GM21360 (cell line): ENCODE measurements at regions not wholly inside any gene's neighbourhood (a gene's known extent, or its start where the extent isn't known, plus 50 kb on each side); places are given as distances from the start of the nearest gene placed in this dataset.

Experiments used
- ATAC-seq: cut with Tn5 transposase; IDR thresholded peaks from one replicate; pipeline ENCODE4 v1.9.1; 2021; ENCODE audit warnings: mild to moderate bottlenecking, moderate library complexity; ENCODE audit not compliant: unreplicated experiment

DNA sequence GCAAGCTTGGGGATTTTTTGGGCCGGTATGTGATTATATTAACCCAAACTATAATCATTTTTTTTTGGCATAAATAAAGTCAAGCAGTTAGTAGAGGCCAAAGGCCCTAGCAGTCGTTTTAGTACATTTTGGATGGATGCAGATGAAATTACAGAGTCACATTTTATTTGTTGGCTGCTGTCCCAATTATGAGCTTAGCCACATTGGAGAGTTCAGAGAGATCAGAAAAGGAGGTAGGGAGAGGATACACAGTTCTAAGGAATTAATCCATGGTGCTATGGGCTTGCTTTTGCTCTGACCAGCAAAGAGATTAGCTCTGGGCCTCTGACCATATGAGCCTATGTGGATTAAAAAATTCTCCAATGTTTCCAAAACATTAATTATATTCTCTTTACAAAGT lies 395.1 kb downstream of the RAPGEF2 start:
- no peak for ATAC-seq

DNA sequence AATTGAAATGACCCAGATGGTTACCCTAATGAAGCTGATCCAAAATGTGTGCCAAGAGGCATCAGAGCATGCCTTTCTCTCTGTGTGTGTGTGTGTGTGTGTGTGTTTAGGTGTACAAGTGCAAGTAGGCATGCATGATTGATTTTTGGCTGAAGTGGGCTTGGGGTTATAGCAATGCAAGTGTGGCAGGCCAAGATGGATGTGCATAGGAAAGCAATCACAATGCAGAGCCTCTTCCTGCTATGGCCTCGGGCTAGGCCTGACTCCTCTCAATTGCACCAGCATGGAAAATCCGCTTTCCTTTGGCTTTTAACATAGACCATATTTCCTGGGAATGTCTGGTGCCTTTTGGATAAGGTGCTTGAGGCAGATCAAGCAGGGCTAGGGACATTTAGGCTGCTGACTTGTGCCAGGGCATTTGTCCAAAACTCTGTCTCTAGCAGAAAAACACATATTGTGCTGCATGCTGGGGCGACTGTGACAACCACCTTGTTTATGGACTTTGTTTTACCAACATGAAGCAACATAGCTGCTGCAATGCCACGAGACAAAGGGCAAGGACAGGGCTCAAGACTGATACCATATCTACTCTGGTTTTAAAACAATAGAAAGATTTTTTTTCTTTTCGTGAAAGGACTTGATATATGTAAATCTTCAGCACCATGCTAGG lies 395.7 kb downstream of the RAPGEF2 start:
- no peak for ATAC-seq

DNA sequence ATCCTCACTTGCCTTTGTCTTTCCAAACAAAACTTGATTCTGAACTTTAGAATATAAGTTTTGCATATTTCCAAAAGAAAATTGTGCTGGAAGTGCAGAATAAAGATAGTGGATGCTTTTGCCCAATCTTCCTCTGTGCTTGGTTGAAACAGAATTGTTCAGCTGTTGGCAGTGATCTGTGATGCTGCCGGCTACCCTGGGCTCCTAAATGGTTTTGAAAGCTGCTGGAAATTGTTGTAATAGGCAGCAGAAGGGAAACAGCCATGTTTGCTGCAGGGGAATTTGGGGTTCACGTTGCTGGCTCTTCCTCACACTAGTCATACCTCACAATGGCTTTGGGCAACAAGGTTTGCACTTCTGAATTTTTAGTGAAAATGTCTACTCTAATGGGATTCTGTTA lies 398.0 kb downstream of the RAPGEF2 start:
- ATAC-seq: no peak

DNA sequence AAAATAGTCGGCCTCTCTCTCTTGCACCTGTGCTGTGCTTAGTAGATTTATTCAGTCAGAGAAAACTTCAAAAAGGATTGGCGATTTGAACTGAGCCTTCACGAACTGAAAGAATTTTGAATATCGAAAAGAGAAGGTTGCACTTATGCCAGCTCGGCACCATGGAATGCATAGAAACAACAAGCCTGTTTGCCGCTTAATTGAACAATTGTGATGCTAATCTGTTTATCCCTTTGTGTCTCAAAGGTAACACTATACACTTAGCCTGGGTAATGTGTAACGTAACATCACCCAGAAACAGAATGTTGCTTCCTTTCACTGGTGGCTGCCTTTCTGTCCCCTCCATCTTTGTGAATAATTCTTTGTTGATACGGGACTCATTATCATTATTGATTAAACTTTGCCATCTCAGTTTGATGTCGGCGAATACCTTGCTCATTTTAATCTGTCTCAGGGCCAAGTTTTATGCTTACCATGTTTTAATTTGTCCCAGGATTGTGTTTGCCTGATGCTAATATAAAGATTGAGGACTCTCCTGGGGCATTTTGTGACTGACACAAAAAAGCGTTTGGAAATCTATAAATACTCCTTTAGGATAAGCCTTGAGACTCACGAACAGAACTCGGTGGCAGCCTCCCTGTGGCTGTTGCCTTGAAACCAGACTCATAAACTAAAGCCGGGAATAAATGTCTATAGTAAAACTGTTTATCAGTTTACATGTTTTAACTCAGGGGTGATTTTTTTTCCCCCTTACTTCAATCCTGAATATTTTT lies 400.5 kb downstream of the RAPGEF2 start:
- no peak for ATAC-seq

DNA sequence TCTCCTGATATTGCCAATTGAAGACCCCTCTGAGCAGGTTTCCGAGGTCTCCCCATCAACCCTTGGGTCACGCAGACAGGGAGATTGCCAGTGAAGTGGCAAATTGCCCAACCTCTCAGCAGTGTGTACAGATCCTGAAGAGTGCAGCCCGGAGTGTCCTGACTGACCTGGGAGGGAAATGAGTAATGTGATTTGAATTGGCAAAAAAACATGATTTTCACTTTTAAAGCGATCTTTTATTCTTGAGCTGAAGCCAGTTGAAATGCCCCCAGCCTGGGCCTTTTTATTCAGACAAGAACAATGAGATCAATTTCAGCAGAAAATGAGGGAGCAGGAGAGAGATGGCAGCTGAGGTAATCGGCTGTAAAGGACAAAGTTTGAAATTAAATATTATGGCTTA lies 401.8 kb downstream of the RAPGEF2 start:
- no peak for ATAC-seq

DNA sequence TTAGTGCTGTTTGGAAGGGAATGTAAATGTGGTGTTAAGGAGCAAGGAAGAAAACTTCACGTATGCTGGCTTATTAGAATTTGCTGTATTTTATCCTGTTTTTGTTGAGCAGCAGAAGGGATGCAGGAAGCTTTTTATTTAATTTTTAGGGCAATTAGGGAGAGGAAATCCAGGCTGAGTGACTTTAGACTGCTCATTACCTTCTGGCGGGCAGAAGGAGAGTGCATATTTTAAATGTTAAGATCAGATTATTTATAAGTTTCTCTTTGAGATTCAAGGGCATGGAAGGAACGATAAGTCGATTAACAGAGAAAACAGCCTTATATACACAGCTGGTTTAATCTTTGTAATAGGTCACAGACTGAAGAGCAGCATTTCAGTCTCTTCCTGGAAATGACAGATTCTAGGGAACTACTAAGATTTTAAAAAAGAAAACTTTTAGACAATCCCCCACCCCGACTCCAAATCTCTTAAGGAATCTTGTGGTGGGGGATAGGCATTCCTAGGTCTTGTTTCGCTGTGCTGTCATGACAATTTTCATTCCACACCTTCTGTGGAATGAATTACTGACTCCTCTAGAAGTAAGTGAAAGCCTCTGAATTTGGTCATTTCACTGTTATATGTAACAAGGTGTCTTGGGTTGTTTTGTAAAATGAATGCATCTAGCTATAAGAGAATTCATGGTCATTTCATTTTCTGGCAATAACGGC lies 402.5 kb downstream of the RAPGEF2 start:
- ATAC-seq: no peak

DNA sequence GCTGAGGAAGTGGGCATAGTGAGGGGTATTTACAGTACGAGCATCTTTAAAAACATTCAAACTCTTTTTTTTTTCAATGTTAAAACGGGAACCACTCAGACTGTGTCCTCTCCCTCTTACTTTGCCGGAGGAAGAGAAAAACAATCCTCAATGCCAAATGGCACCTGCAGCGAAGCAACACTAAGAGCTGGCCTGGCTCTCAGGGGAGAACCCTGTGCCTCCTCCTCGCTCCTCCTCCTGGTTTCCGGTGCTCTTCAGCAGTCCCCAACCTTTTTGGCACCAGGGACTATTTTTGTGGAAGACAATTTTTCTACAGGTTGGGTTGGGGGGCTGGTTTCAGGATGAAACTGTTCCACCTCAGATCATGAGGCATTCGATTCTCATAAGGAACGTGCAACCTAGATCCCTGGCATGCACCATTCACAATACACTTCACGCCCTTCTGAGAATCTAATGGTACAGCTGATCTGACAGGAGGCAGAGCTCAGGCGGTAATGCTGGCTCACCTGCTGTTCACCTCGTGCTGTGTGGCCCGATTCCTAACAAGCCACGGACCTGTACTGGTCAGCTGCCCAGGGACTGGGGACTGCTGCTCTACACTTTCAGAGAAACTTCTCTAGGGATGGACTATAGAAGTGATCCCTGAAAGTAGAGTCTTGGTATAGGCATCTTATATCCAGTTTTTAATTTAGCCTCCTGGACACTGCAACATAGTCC lies 404.1 kb downstream of the RAPGEF2 start:
- ATAC-seq: no peak

DNA sequence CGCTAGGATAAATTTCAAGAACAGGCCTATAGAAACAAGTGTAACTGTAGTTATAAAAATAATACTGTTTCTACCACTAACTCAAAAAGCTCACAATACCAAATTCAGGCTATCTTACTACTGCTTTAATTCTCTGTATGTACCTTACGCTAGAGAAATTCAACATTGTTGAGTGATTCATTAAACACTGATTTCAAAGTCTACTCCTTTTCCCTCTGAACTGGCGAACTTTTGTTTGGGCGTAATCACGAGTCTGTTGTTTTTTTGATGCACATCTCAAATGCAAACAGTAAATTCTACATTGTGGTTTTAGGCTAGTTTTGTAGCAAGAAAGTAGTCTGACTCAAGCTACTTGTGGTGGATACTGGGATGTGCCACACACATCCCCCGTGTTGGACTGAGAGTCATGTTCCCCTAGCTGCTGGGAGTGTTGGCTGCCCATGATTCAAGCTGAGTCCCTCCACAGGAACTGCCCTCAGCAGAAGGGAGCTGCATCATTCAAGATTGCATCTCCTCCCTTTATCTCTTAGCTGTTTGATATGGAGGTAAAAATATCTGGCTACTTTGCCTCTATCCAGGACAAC lies 406.1 kb downstream of the RAPGEF2 start:
- no peak for ATAC-seq

DNA sequence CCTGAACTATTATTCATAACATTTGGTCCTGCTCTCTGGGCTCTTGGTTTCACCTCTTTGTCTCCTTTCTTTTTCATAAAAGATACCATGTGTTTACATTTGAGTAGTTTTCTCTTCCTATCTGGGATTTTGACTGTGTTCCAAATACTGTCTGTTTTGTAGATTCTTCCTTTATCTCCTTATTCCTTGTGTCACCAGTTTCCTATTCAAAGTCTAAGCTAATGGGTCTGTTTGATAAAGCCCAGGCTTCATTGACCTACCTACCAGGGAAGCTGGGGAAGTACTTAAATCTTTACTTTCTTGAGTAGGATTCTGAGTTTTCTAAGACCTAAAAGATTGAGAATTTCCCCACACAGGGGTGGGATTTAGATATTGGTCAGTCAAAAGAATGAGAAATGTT lies 409.5 kb downstream of the RAPGEF2 start:
- ATAC-seq: no peak

DNA sequence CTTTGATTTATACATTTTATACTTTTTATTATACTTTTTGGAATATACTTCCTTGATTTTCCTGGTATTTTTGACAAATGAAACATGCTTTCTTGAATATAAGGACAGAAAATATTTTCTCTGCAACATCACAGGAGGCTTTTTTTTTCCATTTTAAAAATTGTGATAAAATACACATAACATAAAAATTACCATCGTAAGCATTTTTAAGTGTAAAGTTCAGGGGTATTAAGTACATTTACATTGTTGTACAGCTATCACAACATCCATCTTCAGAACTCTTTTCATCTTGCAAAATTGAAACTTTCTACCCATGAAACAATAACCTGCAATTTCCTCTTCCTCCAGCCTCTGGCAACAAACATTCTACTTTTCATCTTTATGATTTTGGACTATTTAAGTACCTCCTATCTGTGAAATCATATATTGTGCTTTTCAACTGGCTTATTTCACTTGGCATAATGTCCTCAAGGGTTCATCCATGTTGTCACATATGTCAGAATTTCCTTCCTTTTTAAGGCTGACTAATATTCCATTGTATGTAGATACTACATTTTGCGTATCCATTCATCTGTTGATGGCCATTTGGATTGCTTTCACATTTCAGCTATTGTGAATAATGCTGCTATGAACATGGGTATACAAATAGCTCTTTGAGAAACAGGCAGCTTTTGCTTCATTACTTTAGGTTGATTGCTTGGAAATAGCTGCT lies 412.6 kb downstream of the RAPGEF2 start:
- no peak for ATAC-seq

DNA sequence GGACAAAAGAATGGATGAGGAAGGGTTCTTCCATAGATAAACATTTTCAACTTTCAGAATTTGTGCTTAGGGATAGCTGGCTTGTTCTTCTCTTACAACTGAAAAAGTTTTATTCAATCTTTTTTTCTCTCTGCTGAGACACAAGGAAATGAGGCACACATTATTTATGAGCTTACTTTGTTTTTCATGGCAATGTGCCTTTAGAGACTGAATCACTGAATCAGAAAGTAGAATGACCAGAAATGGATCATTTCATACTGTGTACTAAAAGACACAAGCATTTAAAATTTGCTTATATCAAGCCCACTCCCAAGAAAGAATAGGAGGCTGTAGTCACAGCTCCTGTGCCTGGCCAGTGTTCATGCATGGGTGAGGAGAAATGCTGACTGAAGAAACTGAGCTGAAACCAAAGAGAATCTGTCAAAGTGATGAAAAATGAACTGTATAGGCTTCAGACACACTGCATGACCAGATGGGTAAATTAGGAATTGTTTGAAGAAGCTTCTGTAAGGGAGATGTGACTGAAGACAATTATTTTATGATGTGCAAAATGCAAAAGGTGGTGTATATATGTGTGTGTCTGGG lies 413.8 kb downstream of the RAPGEF2 start:
- no peak for ATAC-seq

DNA sequence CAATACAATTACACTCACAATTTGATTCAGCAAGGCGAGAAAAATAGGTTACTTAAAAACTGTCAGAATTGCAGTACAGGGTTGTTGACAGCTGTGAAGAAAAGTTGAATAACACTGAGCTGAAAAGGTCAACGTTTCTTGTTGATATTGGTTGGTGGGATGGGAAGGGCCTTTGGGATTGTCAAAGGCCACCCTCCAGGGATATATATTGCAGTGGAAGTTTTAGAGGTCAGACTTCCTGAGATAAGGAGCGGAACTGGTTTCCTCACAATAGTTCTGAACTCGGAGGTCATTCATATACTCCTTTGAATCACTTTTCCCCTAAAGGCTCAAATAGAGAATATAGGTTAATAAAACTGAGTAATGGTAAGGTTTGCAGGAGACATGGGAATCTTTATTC lies 417.2 kb downstream of the RAPGEF2 start:
- ATAC-seq: no peak

DNA sequence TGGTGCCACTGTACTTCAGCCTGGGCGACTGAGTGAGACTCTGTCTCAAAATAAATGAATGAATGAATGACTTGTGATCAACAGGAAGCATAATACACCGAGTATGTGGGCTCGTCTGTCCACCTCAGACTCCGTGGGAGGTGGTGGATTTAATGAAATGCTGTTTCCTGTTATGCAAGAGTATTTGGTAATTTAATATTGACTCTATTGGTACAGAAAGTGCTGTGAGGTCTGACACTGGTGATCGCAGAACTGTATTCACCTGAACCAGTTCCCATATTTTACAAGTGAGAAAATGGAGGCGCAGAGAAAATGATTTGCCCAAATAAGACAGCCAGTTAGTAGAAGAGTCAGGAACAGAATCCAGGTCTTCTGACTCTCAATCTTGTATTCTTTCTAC lies 423.3 kb downstream of the RAPGEF2 start:
- ATAC-seq: no peak

DNA sequence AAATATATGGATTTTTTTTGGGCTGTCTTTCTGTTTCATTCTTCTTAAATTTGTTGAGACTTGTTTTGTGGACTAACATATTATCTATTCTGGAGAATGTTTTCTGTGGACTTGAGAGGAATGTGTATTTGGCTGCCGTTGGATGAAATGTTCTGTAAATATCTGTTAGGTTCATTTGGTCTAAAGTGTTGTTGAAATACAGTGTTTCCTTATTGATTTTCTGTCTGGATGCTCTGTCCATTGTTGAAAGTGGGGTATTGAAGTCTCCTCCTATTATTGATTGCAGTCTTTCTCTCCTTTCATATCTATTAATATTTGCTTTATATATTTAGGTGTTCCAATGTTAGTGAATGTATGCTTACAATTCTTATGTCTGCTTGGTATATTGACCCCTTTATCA lies 431.8 kb downstream of the RAPGEF2 start:
- no peak for ATAC-seq

DNA sequence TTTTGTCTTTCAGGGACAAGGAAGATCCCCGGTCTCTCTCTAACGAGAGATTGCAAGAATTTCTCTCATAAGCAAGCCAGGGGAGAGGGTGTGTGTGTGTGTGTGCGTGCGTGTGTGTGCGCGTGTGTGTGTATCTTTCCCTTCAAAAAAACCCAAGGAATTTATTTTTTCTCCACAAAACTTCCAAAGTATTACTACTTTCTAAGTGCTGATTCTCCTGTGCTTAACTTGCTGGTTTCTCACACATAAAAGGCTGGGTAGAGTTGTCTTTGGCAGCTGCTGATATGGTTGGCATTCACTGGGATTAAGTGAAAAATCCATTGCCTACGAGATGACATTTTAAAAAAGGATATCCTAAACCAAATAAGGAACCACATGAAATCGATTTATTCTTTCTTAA lies 435.7 kb downstream of the RAPGEF2 start:
- no peak for ATAC-seq

DNA sequence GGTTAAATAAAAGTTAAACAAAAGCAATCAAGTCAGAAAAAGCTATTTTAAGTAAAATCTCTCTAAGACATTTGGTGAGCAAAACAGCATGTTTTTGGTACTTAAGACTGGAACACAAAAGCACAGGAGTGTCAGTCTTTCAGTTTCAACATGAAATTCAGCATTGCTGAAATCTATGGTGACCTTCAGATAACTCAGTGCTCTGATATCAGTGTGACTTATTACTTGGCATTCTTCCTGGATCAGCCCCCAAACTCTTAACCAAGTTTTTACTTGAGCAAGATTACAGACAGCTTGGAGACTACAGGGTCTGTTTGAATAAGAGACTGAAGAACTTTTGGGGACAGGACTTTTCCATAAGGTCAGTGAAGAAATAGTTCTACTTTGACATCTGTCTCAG lies 437.2 kb downstream of the RAPGEF2 start:
- no peak for ATAC-seq

DNA sequence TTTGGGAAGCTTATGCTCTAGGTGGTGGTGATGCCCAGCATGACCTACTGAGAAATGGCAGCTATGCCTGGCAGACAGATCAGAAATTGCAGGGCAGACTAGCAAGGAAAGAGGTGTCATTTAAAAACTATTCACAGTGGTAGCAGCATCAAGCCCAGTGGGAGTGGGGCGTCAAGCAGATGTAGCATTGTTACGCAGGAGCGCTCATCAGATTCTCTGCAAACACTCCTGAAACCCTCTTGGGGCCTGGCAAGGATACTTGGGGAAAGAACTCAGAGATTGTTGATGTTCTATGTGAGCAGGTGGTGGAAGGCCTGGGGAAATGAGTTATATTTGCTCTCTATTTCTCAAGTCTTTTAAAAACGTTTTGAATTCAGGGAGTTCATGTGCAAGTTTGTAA lies 437.6 kb downstream of the RAPGEF2 start:
- no peak for ATAC-seq

DNA sequence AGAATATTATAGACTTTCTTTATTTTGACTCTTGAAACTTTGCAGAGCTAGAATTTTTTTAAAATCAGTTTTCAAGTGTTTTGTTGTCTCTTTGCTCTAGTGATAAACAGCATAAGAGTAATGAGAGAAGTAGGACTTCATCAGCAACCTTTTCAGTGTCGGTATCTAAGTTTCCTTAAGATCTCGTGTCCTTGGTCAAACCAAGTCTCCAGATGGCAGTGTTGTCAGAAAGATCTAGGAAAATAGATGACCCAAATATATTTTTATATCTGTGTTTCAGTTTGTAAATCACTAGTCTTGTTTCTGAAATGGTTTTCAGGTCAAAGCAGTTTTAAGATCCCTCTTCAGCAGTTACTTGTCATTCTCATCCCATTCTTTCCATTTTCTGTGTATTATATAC lies 438.3 kb downstream of the RAPGEF2 start:
- no peak for ATAC-seq

DNA sequence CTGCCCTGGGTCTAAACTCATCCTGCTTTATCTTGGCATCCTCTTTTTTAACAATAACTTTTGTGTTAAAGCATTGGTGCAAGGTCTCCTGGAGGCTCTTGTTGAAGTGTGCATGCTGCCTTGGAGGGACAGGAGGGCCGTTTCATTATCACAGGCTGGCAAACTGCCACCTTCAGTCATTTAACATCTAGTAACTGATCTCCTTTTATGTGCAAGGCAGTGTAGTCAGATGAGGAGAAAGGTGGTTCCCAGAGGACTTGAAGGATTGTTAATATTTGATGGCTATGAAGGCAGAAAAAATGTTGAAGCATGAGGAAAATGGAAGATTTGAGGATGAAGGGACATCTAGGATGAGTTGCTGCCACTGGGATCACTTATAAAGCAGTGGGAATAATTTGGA lies 439.4 kb downstream of the RAPGEF2 start:
- ATAC-seq: no peak

DNA sequence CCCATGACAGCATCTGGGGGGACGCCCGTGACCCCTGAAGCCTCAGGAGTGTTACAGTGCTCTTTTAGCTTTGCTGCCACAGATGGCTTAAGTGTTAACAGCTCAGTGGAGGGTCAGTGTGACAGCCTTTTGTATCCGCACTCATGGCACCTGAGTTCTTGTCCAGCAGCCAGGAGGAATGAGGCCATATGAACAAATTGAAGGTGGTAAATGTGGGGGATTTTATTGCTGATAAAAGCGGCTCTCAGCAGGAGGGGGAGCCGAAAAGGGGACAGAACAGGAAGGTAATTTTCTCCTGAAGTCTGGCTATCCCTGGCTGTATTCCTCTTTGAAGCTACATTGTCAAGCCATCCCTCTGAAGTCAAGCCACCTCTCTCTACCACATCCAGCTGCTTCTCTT lies 441.0 kb downstream of the RAPGEF2 start:
- no peak for ATAC-seq
